ENCODE measurements at regions not wholly inside any gene's neighbourhood (a gene's known extent, or its start where the extent isn't known, plus 50 kb on each side); places are given as distances from the start of the nearest gene placed in this dataset.

DNA sequence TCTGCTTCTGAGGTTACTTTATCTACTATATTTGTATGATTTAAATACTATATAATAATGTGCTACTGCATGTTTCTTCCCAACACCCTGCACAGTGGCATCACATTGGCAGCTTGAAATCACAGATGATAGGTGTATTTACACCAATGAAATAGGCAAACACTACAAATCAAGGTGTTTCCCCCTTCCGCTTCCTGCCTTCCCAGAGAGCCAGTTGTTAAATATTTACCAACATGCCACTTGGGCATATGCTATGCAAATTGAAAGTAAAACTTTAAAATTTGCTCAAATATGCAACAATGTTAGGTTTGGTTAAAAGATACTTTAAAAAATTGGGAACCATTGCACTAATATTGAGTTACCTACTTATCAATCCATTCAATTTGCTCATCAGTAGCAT lies 58.2 kb upstream of the SMARCA2 start:
- DNase-seq (ENCODE audit: low spot score) = no peak
- Histone ChIP-seq H3K9me2 (ENCODE audit: insufficient read depth, low read length) (no peaks in the 10 kb centered on the region), H2AFZ (ENCODE audit: low read length) (no peak overlapping the region), H3K4me2 (ENCODE audit: low read length) (no peak overlapping the region), H4K20me1 (ENCODE audit: insufficient read depth, low read length) (no peaks in the 10 kb centered on the region), H3K4me1 (ENCODE audit: insufficient read depth, low read length, poor library complexity, severe bottlenecking) (no peaks in the 10 kb centered on the region), H3K4me3 (ENCODE audit: low read depth, low read length, poor library complexity, severe bottlenecking) (no peak overlapping the region), H3K9me3 (ENCODE audit: low read length) (no peaks in the 10 kb centered on the region), H3K36me3 (ENCODE audit: insufficient read depth, low read length) (no peaks in the 10 kb centered on the region), H3K27ac (ENCODE audit: low read depth, low read length, poor library complexity, severe bottlenecking) (no peak overlapping the region), H3K79me2 (ENCODE audit: insufficient read depth, low read depth, low read length) (no peaks in the 10 kb centered on the region)
- CTCF ChIA-PET (ENCODE audit: unreplicated experiment) = no interaction called here
- intact Hi-C loops (cut with micrococcal nuclease; ENCODE audit: unreplicated experiment) = no loop called here
- POLR2A ChIA-PET = no interaction called here
- BruUV-seq (replicated peaks) = no TSS peak
- no peak for TF ChIP-seq EZH2phosphoT487 (IDR thresholded peaks at IDR 0.05; ENCODE audit: borderline replicate concordance, low read depth, low read length)
- TF ChIP-seq, protein P1, sequence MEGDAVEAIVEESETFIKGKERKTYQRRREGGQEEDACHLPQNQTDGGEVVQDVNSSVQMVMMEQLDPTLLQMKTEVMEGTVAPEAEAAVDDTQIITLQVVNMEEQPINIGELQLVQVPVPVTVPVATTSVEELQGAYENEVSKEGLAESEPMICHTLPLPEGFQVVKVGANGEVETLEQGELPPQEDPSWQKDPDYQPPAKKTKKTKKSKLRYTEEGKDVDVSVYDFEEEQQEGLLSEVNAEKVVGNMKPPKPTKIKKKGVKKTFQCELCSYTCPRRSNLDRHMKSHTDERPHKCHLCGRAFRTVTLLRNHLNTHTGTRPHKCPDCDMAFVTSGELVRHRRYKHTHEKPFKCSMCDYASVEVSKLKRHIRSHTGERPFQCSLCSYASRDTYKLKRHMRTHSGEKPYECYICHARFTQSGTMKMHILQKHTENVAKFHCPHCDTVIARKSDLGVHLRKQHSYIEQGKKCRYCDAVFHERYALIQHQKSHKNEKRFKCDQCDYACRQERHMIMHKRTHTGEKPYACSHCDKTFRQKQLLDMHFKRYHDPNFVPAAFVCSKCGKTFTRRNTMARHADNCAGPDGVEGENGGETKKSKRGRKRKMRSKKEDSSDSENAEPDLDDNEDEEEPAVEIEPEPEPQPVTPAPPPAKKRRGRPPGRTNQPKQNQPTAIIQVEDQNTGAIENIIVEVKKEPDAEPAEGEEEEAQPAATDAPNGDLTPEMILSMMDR (conservative IDR thresholded peaks at IDR 0.05; ENCODE audit: low read length) = no peak

DNA sequence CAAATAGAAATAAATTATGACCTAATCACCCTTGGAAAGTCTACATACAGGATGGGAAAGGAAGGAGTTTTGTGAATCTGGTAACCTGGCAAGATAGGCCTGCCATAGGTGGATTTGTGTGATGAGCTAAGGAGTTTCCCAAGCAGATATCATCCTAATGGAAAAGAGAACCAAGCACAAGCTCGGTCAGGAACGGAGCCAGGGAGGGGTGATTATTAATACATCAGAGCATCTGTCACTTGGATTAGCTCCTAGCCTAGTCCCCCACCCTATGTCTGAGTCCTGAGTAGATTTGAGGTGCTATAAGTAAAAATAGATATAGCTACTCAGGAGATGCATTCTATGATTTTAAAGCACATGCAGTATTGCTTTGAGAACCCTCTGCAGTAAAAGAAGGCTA lies 57.3 kb upstream of the SMARCA2 start:
- H3K4me2 ChIP-seq (ENCODE audit: low read length) = no peak overlapping the region
- H3K4me3 ChIP-seq (ENCODE audit: low read depth, low read length, poor library complexity, severe bottlenecking) = no peak overlapping the region
- no peaks in the 10 kb centered on the region for H3K4me1 ChIP-seq (ENCODE audit: insufficient read depth, low read length, poor library complexity, severe bottlenecking)
- no peaks in the 10 kb centered on the region for H3K9me3 ChIP-seq (ENCODE audit: low read length)
- H4K20me1 ChIP-seq (ENCODE audit: insufficient read depth, low read length) = no peaks in the 10 kb centered on the region
- H3K9me2 ChIP-seq (ENCODE audit: insufficient read depth, low read length) = no peaks in the 10 kb centered on the region
- H2AFZ ChIP-seq (ENCODE audit: low read length) = no peak overlapping the region
- no peak for DNase-seq (ENCODE audit: low spot score)
- ChIA-PET POLR2A (interaction anchor here (0.5 kb wide), 1 partner anchor 889 kb away, joined by 3 read pairs; no protein-coding TSS in a partner anchor), CTCF (ENCODE audit: unreplicated experiment) (no interaction called here)
- BruUV-seq (replicated peaks) = no TSS peak
- intact Hi-C loops (cut with micrococcal nuclease; ENCODE audit: unreplicated experiment) = no loop called here
- H3K79me2 ChIP-seq (ENCODE audit: insufficient read depth, low read depth, low read length) = no peaks in the 10 kb centered on the region
- TF ChIP-seq, protein P1 (conservative IDR thresholded peaks at IDR 0.05; ENCODE audit: low read length) = no peak
- no peaks in the 10 kb centered on the region for H3K36me3 ChIP-seq (ENCODE audit: insufficient read depth, low read length)
- H3K27ac ChIP-seq (ENCODE audit: low read depth, low read length, poor library complexity, severe bottlenecking) = no peak overlapping the region

- Histone ChIP-seq H2AFZ (ENCODE audit: low read length) (no peak overlapping the region), H3K36me3 (ENCODE audit: insufficient read depth, low read length) (no peaks in the 10 kb centered on the region), H3K9me2 (ENCODE audit: insufficient read depth, low read length) (no peaks in the 10 kb centered on the region), H3K4me2 (ENCODE audit: low read length) (no peak overlapping the region), H3K4me1 (ENCODE audit: insufficient read depth, low read length, poor library complexity, severe bottlenecking) (no peaks in the 10 kb centered on the region), H3K27ac (ENCODE audit: low read depth, low read length, poor library complexity, severe bottlenecking) (no peak overlapping the region), H4K20me1 (ENCODE audit: insufficient read depth, low read length) (no peaks in the 10 kb centered on the region), H3K9me3 (ENCODE audit: low read length) (no peaks in the 10 kb centered on the region), H3K4me3 (ENCODE audit: low read depth, low read length, poor library complexity, severe bottlenecking) (no peak overlapping the region), H3K79me2 (ENCODE audit: insufficient read depth, low read depth, low read length) (no peaks in the 10 kb centered on the region)
- BruUV-seq (replicated peaks) = no TSS peak
- POLR2A ChIA-PET = no interaction called here
- no peak for DNase-seq (ENCODE audit: low spot score)
- intact Hi-C loops (cut with micrococcal nuclease; ENCODE audit: unreplicated experiment) = no loop called here
- TF ChIP-seq EZH2phosphoT487 (IDR thresholded peaks at IDR 0.05; ENCODE audit: borderline replicate concordance, low read depth, low read length) = no peak
- TF ChIP-seq, protein P1 (conservative IDR thresholded peaks at IDR 0.05; ENCODE audit: low read length) = no peak
- CTCF ChIA-PET (ENCODE audit: unreplicated experiment) = no interaction called here
Measured at GRCh38 chr9:1959371-1959770, 55.8 kb upstream of the SMARCA2 start.

Measured in OCI-LY7 (cell line).